HG03066 (cell line): ENCODE measurements at regions not wholly inside any gene's neighbourhood (a gene's known extent, or its start where the extent isn't known, plus 50 kb on each side); places are given as distances from the start of the nearest gene placed in this dataset.
"Not testable (repeated sequence)": the region's sequence is repeated elsewhere in the genome, so short reads cannot be mapped to it uniquely, and the experiment has no call there.

Experiments
- ATAC-seq: cut with Tn5 transposase; IDR thresholded peaks from one replicate; pipeline ENCODE4 v1.9.1; 2021; ENCODE audit warnings: low read depth; ENCODE audit not compliant: unreplicated experiment

- ATAC-seq, result no peak
These were observed 51.9 kb upstream of the TCERG1L start for GRCh38 chr10:131363416-131363815.

DNA sequence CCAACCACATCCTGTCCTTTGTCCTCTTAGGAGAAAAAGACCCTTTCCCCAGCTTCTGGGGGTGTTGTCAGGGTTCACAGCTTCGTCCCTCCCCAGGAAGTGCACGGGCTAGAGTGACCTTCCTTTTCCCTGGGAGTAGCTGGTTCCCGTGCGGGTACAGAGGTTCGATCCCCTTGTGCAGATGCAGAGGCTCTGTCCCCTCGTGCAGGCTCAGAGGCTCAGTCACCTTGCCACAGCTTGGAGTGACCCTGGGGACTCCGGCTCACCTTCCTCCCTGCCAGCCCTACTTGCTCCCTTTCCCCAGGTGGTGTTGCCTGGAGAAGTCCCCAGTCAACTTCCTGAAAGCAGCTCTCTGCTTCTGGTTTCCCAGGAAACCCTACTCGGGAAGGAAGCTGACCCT lies 60.0 kb upstream of the TCERG1L start:
- ATAC-seq, result no peak

DNA sequence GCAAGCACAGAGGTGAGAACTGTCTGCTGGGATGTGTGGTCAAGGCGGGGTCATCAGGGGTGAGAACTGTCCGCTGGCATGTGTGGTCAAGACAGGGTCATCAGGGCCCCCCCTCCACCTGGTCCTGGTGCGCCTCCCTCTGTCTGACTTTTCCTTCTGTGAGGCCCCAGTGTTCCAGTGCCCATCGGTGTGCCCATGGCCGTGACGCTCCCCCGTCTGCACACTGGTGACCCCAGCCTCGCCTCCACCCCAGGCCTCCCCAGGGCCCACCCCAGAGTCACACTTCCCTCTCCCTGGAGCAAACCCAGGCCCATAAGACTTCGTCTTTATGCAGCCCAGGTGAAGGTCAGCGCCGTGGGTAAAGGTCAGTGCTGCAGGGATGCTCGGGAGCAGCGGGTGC lies 70.1 kb upstream of the TCERG1L start:
- ATAC-seq, result no peak

DNA sequence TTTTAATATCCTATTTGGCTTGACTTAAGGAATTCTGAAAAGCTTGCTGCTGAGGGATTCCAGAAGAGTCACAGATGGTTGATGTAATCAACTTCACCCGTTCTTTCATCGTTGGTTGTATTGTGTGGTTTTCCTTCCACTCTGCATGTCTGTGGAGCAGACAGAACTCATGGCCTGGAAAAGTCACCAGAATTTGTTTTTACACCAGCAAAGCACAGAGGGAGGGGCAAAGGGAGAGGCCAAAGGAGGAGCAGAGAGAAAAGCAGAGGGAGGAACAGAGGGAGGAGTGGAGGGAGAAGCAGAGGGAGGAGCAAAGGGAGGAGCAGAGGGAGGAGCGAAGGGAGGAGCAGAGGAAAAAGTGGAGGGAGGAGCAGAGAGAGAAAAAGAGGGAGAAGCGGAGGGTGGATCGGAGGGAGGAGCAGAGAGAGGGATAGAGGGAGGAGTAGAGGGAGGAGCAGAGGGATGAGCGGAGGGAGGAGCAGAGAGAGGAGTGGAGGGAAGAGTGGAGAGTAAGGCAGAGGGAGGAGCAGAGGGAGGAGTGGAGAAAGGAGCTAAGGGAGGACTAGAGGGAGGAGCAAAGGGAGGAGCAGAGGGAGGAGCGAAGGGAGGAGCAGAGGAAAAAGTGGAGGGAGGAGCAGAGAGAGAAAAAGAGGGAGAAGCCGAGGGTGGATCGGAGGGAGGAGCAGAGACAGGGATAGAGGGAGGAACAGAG lies 73.8 kb upstream of the TCERG1L start:
- ATAC-seq, result not testable (repeated sequence)

DNA sequence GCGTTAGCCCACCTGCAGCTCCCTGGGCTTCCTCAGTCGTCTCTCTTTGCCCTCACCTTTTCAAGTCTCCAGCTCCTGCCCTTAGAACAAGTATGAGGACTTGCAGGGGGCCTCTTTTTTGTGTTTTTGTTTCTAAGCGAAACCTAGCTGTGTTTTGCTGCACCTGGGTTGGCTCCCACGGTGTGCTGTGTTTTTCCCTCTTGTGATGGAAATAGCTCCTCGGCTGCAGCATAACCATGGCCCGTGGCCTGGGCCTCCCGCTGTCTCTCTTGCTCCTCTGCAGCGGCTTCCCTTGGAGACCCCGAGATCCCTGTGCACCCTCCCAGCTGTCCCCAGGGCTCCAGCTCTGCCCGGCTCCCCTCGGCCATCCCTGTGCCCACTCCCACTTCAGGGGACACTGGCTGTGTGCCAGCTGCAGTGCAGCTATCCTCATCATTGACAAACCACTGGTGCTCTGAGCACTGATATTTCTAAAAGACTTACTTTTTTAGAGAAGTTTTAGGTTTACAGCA lies 75.6 kb upstream of the TCERG1L start:
- no peak for ATAC-seq

DNA sequence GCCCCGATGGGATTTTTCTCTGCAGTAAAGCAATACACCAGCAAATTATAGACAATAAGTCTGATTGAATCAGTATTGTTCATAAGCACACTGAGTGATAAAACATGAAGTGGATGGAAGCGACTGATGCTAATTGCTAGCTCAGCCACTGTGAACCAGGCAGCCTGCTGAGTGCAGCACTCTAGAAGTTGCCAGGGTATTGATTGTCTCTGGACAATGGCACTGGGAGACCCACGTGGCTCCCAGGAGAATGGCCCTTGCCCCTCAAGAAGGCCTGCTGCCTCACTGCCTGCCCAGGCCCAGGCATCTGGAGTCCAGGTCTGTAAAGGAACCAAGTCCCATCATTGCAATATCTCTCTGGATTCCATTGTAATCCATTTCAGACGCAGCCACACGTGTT lies 80.4 kb upstream of the TCERG1L start:
- no peak for ATAC-seq

GRCh38 chr10:131396121-131397050 lies 84.9 kb upstream of the TCERG1L start:
- ATAC-seq, result no peak

DNA sequence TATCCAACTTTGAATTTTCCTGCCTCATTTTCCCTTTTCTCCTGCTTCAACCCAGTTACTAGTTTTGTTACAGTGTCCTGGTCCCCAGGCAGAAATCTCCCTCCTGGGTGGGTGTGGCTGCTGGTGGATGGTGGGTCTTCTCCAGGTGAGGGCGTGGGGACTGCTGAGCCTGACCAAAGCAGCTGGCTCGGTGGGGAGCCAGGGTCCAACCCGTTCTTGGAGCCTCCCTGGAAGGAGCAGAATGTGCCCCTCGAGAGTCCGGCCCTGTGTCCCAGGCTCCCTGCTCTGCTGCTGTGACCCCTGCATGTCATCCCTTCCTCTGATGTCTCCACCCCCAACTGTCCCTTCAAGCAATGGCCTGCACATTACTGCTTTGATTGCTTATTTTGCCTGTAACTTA lies 86.6 kb upstream of the TCERG1L start:
- ATAC-seq, result no peak

- ATAC-seq, result no peak
These were observed 88.5 kb upstream of the TCERG1L start for GRCh38 chr10:131399981-131400380.

DNA sequence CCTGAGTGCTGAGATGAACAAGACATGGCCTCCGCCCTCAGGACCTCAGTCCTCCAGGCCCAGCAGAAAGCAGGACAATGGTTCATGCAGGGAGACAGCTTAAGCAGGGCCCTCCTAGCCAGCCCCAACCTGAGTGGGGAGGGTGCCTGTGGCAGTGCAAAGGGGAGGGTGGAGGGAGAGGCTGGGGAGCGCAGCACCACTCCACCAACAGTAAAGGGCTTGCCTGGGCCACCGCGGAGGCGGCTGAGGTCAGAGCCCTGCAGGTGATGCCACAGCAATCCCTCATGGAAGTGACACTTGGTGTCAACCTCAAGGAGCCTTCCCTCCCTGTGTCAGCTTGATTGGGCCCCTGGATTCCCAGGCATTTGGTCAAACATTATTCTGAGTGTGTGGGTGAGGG lies 89.0 kb upstream of the TCERG1L start:
- ATAC-seq, result no peak

GRCh38 chr10:131402771-131403650 lies 91.5 kb upstream of the TCERG1L start:
- ATAC-seq, result no peak

DNA sequence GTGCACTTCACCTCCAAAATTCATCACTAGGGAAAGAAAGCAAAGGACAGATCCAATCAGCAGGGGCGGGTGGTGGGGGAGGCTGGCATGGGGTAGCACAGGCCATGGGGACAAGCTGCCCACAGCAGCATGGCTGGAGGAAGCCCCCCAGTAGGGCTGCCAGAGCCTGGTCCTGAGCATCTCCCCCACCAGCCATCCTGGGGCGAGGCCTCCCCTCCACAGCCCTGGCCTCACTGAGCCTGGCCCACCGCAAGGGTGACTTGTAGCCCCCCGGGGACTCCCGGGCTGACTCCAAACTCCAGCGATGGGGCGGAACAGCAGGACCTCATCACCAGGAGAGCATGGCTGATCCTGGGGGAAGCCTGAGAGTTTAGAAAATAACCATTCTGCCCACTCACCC lies 92.4 kb upstream of the TCERG1L start:
- no peak for ATAC-seq

DNA sequence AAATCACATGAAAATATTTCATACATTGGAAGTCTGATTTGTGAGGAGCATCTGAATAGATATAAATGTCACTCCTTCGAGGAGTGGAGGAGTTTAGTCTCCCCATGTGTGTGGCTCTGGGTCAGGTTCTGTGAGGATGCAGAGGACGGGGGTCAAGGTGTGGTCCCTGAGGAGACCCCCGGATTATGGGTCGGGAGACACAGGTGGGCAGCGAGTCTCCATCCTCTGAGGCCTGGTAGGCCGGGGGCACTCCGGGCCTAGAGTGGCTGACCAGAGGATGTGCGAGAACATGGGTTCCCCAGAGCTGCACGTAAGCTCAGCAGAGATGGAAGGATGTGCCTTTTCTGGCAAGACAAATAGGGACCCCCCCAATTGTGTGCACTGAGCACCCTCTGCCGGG lies 93.4 kb upstream of the TCERG1L start:
- no peak for ATAC-seq

GRCh38 chr10:131406676-131407392 lies 95.3 kb upstream of the TCERG1L start:
- ATAC-seq, result no peak

DNA sequence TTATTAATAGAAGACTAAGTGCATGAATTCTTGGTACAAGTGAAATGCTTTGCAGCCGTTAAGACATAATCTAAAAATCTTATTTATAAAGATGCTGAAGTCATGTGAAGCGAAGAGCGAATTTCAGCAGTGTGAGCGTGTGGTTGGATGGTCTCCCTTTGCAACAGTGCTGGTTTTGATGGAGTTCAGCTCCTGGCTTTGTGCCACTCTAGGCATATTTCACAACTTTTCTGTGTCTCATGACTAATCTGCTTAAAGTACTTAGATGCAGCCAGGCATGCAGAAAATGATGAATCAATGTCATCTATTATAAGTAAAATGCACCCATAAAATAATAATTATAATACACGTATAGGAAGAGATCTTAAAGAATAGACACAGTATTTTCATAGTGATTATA lies 107.2 kb upstream of the TCERG1L start:
- no peak for ATAC-seq

GRCh38 chr10:131419797-131420196 lies 108.3 kb upstream of the TCERG1L start:
- ATAC-seq, result no peak

DNA sequence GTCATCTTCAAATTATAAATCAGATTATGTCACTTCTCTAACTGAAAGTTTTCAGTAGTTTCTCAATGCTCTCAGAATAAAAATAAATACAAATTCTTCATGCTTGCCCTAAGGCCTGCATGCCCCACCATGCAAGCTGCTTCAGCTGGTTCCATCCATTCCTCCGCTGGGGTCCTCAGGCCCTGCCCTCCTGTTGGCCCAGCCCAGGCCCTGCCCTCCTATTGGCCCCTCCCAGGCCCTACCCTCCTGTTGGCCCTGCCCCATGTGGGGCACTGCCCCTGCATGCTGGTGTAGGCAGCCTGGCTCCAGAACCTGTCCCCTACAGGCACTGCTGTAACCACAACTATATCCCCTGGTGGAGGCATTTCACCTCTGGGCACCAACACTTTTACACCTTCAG lies 109.3 kb upstream of the TCERG1L start:
- ATAC-seq, result no peak

DNA sequence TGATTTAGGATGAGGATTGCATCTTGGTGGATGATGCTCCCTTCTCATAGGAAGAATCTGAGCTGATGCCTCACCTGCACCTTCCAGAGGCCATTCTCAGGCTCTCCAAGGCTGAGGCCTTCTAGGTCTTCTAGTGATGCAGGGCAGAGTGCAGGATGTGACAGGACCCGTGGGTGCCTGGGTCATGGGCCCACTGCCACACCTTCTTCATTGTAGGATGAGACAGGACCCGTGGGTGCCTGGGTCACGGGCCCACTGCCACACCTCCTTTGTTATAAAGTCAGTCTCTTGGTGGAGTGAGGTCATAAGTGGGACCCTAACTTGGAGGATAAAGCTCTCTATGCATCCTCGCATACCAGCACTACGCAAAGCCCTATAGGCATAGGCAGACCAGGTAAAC lies 109.9 kb upstream of the TCERG1L start:
- ATAC-seq, result no peak

DNA sequence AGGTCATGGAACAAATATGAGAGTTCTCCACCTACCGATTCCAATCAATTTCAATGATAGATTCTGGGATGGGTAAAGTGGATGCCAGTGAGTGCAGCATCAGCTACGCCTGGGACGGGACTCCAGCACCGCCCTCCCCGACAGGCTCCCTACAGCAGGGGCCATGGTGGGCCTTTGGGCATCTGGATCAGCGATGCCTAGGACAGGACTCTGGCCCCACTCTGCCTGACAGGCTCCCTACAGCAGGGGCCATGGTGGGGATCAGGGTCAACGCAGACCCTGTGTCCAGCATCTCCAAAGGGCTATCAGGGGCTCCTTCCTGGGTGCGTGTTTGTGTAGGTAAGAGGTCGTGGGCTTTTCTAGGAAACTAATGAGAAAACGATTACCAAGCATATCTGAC lies 111.2 kb upstream of the TCERG1L start:
- ATAC-seq, result no peak

GRCh38 chr10:131424053-131424452 lies 112.5 kb upstream of the TCERG1L start:
- ATAC-seq, result no peak
